H1 (cell line): ENCODE measurements at regions not wholly inside any gene's neighbourhood (a gene's known extent, or its start where the extent isn't known, plus 50 kb on each side); places are given as distances from the start of the nearest gene placed in this dataset.
"Not testable (repeated sequence)": the region's sequence is repeated elsewhere in the genome, so short reads cannot be mapped to it uniquely, and the experiment has no call there.

Experiments
- CBX5 ChIP-seq: fragments of 300-800, 300-1000 bp; sonication (generic); IDR thresholded peaks from 2 replicates; pipeline ENCODE4 v1.7.1; 2016; ENCODE audit warnings: antibody characterized with exemption, low read length, low read depth
- EZH2 ChIP-seq: fragments of 200-600 bp; sonication (generic); IDR thresholded peaks from 2 replicates; pipeline ENCODE4 v1.7.1; 2012; ENCODE audit warnings: low read depth, mild to moderate bottlenecking, moderate library complexity, low read length, inconsistent platforms; ENCODE audit not compliant: severe bottlenecking
- PHF8 ChIP-seq: fragments of 200-600 bp; sonication (generic); conservative IDR thresholded peaks from 2 replicates; pipeline ENCODE4 v1.7.1; 2012; ENCODE audit warnings: low read depth, mild to moderate bottlenecking, inconsistent platforms, low read length, moderate library complexity
- ZNF274 ChIP-seq: IDR thresholded peaks from 2 replicates; pipeline ENCODE4 v1.7.0; 2012; ENCODE audit warnings: low read length, borderline replicate concordance; ENCODE audit errors: extremely low read depth

GRCh38 chr12:33966219-33966618 lies 56.1 kb upstream of the ALG10 start:
- not testable (repeated sequence) for TF ChIP-seq ZNF274, EZH2, CBX5, PHF8
